HTR-8/SVneo (cell line): ENCODE measurements at regions not wholly inside any gene's neighbourhood (a gene's known extent, or its start where the extent isn't known, plus 50 kb on each side); places are given as distances from the start of the nearest gene placed in this dataset.
"Not testable (repeated sequence)": the region's sequence is repeated elsewhere in the genome, so short reads cannot be mapped to it uniquely, and the experiment has no call there.

Source experiments
- DNase-seq: peaks from one replicate; pipeline ENCODE4 v3.0.0; 2011; ENCODE audit warnings: low spot score, mixed read lengths; ENCODE audit not compliant: insufficient read length
- FAIRE-seq: peaks from 2 replicates; lab custom pipeline; 2011; peaks lifted over from hg19 to GRCh38; lab: Jason Lieb, UNC

DNA sequence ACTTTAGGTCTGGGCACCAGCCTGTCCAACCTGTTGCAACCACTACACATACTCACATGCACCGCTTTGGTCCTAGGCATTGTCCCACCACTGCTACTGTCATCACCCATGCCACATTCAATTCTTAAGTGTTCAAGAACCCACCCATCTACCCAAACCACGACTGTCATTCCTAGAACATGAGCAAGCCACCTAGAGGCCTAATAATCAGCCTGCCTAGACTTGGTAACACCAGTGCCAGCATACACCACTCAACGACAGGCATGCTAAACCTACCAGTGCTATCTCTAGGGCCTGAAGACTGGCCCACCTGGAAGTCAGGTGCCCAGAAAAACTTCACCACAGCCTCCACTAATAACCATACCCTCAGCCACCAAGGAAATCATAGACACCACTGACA lies 532.8 kb upstream of the DEPDC1 start:
- DNase-seq (no peak), FAIRE-seq (no peak)

DNA sequence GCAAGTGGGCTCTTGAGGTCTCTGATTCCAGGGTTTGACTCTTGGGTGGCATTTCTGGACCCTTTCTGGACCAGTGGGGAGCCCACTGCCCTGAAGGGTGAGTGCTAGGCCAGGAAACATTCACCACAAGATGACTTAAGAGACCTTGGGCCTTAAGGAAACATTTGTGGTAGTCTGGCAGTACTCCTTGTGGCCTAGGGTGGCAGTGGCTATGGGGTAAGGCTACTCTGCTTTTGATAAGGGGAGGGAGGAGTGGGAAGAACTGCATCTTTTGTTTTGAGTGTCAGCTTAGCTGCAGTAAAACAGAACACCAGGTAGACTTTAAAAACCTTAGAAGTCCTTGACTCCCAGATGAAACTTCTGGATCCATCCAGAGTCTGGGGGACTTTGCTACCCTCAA lies 529.3 kb upstream of the LRRC7 start:
- DNase-seq (no peak), FAIRE-seq (no peak)

DNA sequence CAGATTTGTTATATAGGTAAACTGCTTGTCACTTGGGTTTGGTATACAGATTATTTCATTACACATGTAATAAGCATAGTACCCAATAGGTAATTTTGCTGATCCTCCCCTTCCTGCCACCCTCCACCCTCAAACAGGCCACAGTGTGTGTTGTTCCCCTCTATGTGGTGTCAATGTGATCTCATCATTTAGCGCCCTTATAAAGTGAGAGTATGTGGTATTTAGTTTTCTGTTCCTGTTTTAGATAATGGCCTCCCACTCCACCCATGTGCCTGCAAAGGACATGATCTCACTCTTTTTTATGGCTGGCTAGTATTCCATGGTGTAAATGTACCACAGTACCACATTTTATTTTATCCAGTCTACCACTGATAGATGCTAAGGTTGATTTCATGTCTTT lies 522.1 kb upstream of the LRRC7 start:
- DNase-seq, result no peak
- no peak for FAIRE-seq

DNA sequence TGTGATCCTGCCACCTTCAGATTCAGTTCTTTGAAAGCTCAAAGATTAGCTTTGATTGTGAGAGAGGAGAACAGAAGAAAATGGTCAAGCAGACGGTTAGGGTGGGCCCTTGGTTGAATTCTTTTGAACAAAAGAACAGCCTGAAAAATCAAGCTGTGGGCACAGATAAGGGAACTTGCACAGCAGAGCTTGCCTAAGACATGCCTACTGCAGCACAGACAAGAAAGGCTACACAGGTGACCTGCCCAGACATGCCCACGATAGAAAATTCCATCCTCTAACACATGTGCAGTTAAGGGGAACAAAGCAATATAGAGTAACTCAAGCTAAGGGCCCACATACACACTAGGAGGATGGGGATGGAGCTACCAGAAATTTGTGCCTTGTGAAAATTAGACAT lies 512.5 kb upstream of the LRRC7 start:
- DNase-seq (no peak), FAIRE-seq (no peak)

DNA sequence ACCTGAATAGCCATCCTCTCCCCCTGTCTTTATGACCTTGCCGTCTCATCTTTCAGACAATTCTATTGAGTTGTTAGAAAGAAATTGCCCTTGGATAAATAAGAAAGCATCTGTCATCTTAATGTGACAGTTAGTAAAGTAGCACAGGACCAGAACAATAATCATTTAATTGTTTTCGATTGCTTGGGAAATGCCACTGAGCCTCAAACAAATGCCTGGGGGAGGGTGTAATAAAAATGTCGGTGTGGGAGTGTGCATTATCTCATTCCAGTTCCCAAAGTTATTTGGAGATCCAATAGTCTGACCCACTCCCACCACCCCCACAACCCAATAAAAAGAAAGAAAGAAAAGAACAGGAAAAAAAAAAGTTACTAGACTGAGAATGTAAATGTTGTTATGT lies 509.3 kb upstream of the LRRC7 start:
- DNase-seq, result no peak

DNA sequence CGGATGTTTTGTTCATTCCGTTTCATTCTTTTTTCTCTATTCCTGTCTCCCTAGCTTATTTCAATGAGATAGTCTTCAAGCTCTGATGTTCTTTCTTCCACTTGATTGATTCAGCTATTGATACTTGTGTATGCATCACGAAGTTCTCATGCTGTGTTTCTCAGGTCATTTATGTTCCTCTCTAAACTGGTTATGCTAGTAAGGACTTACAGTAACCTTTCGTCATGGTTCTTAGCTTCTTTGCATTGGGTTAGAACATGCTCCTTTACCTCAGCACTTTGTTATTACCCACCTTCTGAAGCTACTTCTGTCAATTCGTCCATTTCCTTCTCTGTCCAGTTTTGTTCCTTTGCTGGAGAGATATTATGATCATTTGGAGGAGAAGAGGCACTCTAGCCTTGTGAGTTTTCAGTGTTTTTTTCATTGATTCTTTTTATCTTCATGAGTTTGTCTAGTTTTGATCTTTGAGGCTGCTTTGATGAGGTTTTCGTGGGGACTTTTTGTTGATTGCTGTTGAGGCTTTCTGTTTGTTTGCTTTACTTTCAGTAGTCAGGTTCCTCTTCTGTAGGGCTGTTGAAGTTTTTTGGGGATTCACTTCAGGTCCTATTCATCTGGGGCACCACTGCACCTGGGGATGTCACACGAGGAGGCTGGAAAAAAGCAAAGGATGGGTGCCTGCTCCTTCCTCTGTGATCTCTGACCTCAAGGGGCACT lies 496.9 kb upstream of the LRRC7 start:
- DNase-seq, result no peak
- no peak for FAIRE-seq

More for the DNA sequence above, 509.3 kb upstream of the LRRC7 start:
- no peak for FAIRE-seq

DNA sequence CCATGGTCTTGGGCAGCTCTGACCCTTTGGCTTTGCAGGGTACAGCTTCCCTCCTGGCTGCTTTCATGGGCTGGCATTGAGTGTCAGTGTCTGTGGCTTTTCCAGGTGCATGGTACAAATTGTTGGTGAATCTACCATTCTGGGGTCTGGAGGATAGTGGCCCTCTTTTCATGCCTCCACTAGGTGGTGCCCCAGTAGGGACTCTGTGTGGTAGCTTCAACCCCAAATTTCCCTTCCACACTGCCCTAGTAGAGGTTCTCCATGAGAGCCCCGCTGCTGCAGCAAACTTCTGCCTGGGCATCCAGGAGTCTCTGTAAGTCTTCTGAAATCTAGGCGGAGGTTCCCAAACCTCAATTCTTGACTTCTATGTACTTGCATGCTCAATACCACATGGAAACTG lies 494.5 kb upstream of the LRRC7 start:
- no peak for DNase-seq
- no peak for FAIRE-seq

DNA sequence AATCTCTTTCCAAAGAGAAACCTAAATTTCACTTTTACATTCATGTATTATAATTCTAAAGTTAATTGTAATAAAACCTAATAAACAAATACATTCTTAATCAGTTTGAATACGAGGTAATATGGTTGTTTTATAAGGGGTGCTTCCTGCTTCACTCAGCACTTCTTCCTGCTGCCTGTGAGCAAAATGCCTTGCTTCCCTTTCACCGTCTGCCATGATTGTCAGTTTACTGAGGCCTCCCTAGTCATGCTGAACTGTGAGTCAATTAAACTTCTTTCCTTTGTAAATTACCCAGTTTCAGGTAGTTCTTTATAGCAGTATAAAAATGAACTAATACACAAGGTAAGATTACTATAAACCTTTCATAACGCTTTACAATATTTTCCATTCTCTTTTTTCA lies 491.1 kb upstream of the LRRC7 start:
- FAIRE-seq (no peak), DNase-seq (no peak)

DNA sequence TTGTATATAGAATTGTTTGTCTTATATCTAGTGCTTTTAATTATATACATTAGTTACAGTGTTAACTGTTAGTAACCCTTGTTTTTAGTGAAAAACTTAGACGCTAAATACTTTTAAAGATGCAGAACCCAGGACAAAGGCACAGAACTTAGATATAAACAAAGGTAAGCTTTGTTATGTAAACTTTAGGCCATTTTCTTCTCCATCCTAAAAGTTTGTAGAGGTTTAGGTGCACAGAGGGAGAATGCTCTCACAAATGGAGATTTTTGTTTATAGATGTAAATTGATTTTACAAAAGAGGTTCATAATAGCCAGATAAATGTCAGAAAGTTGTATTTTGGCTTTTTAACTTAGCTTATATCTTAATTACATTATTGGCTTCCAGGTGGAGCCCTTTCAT lies 490.5 kb upstream of the LRRC7 start:
- DNase-seq, result no peak
- FAIRE-seq, result no peak

DNA sequence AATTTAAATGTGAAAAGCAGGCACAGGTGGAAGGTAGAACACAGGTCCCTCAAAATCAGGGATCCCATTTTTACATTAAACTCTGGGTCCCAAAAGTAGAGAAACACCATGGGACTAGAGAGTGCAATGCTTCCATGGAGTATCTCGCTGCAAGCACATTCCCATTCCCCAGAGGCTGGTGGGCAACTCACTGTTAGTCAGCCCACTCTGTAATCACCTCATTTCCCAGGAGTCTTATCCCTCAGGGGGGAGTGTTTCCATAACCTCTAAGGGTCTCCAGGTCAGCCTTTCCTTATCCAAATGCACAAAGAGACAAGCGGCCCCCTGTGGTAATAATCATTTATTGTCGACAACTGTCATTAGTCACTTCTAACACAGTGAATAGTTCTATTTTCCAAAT lies 490.1 kb upstream of the LRRC7 start:
- no peak for DNase-seq
- FAIRE-seq, result no peak

DNA sequence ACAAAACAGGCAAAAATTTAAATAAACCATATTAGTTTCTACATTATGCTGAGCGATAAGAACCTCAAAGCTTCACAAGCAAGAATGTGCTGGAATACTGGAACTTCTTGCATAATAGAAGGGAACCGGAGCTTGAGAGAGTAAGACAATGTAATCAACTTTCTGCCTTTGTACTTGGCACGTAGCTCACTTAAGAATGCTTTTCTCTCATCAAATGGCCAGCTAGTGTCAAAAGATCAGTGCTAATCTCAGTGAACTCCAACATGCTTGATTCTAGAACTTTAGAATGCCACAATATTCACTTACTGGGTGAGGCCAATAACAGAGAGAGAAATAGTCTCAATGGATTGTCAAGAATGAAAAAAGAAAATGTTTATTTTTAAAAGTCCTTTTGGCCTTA lies 486.1 kb upstream of the LRRC7 start:
- FAIRE-seq (no peak), DNase-seq (no peak)

DNA sequence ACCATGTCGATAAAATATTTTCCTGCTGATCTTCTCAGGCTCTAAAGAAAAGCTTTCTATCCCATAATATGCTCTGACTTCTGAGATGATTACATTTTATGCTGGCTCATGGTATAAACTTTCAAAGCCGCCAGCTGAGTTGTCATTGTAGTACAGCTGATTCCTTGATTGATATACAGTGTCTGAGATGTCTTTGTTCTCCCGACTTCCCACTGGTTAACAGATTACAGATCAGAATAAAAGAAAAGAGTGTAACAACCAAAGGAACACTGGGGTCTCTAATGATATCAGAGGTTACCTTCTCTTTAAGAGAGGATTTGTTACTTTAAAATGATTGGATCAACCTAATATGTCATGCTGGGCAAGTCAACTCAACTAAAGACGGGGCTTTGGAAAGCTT lies 485.4 kb upstream of the LRRC7 start:
- DNase-seq (no peak), FAIRE-seq (no peak)

DNA sequence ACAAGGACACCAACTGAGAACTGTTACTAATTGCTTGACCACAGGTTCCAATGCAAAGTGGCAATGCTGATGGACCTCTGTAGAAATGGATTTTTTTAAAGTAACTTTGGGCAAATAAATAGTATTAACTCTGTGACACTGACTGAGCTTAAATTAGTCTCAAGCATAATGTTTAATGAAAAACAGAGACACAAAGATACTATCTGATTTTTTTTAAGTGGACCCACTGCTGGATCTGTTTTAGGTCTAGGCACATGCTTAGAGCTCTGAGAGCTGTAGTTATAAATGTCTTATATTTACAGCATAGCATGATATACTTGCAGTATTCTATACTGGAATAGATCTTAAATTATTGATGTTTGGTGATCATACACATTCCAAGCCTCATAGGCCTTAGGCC lies 481.6 kb upstream of the LRRC7 start:
- FAIRE-seq (no peak), DNase-seq (no peak)

DNA sequence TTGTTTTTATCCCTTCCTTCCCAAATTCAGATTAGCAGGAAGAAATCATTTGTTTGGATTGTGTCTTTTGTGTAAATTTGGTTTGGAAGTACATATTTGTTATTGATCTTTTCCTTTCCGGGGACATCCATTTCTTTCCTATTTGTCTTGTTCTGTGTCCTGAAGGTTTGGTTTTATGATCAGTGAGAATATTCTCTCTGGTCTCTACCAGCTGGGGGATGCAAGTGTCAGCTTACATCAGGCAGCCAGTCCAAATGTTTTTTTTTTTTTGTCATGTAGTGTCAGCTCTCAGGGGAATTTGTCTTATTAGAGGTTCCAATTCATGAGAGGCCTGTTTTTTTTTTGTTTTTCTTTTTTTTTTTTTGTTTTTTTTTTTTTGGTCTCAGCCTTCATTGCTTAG lies 479.2 kb upstream of the LRRC7 start:
- FAIRE-seq, result no peak
- DNase-seq, result no peak

DNA sequence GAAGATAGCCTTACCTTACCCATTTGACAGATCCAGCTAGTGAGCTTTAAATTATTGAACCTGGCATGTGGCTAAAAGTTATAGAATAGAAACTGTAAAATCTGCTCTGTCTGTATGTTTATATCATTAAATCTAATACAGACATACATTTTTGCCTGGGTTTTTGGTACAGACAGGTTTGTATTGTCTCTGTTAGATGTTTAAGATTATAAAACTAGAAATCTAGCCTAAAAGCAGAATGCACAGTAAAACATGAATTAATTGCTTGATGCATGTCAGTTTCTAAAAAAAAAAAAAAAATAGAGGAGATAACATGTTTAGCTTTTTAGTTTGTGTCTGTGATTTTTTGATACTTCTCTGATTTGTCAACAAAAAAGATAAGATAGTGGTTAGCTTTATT lies 477.6 kb upstream of the LRRC7 start:
- FAIRE-seq, result no peak
- no peak for DNase-seq

DNA sequence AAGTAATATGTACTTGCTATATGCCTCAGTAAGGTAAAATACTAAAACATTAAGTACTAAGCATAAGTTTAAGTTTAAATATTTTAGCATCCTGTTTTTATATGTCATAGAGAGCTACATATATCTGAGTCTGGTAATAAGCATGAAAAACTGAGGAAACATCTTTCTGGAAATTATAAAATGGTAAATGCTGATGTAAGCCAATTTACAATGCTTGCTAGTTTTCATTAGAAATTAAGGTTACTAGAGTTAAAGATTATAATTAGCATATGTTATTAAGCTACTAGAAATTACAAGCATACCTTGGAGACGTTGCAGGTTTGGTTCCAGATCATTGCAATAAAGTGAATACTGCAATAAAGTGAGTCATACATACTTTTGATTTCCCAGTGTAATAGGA lies 477.0 kb upstream of the LRRC7 start:
- FAIRE-seq (no peak), DNase-seq (no peak)

DNA sequence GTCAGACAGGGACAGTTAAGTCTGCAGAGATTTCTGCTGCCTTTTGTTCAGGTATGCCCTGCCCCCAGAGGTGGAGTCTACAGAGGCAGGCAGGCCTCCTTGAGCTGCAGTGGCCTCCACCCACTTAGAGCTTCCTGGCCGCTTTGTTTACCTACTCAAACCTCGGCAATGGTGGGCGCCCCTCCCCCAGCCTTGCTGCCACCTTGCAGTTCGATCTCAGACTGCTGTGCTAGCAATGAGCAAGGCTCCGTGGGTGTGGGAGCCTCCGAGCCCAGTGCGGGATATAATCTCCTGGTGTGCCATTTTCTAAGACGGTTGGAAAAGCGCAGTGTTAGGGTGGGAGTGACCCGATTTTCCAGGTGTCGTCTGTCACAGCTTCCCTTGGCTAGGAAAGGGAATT lies 465.7 kb upstream of the LRRC7 start:
- not testable (repeated sequence) for FAIRE-seq, DNase-seq

DNA sequence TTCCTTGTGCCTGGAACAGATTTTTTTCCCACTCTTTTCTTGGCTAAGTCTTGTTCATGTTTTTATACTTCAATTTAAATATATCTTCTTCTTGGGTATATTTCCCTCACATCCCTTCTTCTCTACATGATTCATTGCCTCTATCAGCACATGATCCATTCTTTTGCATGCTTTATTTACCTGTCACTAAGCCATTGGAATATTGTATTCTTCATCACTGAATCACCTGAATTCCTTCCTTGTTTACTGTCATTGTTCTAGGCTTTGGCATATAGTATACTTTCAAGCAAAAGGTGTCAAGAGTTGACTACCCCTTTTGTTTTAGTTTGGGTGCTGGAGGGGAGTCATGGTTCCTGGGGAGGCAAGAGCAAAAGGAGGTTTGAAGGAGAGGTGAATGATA lies 464.5 kb upstream of the LRRC7 start:
- FAIRE-seq, result no peak

DNA sequence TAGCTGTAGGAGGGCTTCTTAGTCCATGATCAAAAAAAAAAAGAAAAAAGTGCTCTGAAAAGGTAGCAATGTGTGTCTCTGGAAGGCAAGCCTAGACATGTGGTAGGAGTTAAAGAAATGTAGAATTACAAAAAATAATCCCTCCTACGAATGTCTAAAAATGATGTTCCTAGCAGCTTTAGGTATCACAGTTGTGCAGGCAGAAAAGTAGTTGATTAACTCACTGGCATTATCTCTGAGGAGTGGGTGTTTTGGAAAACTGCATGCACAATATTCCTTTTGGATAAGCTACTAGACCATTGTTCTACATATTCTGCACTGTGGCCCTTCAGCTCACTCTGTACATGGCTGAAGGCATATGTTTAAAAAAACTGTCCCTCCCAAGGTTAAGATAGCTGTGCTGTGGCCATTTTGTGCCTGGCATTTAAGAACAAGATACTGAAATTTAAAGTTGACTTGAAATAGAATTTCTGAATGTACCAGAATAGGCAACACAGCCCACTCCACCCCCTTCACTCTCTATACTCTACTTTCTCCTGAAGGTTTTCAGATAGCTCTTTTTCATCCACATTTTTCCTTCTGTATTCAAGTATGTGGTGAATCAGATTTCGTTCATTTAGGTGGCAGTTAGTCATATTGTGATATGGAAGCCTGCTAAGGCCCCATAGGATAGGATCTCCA lies 463.9 kb upstream of the LRRC7 start:
- FAIRE-seq (no peak), DNase-seq (no peak)

More for the DNA sequence above, 464.5 kb upstream of the LRRC7 start:
- DNase-seq, result no peak

DNA sequence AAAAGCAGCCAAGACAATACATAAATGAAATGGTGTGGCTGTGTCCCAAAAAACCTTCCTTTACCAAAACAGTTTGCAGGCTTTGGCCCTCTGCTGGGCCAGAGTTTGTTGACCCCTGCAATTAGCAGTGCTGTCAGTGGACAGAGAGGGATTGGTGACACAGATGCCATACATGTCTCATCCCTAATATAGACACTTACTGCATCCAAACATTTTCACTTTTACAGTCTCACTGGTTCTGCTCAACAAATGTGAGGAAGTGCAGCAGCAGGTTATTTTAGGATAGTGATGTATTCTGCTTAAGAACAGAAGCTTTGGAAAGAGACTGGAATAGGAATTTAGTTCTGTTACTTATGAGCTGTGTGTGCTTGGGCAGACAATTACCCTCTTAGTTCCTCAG lies 462.8 kb upstream of the LRRC7 start:
- no peak for DNase-seq
- no peak for FAIRE-seq

DNA sequence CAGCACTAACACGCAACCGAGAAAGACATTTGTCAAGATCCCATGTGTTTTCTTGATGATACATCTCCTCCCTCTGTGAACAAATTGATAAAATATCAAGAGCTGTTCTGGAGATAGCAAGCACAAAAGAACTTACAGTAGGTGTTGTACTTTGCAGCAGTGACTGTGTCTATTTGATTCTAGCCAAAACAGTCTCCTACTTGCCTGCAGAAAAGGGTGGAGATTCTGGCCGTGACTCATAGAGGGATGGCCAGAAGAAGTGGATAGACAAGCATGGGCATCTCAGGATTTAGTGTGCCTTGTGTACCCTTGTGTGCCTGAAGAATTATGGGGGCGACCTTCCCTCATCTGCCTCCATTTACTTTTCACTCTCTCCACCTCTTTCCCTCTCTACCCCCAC lies 458.4 kb upstream of the LRRC7 start:
- no peak for FAIRE-seq
- DNase-seq, result no peak

DNA sequence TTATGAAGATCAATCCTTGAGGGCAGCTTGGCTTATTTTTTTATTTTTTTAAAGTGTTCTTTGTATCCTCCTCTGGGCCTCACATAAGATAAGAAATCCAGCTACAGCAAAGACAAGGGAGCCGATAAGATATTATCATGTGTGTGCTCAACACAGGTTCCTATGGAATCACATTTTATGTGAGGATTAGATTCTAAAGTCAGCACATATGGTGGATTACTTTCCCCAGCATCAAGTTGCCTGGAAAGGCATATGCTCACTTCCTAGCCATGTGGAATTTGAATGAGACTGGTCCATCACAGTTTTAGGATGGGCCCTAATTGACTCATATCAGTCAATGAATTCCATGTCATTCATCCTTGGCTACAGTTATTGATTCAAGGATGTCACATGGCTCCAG lies 456.9 kb upstream of the LRRC7 start:
- FAIRE-seq (no peak), DNase-seq (no peak)
